WTC11 (cell line): ENCODE measurements at regions not wholly inside any gene's neighbourhood (a gene's known extent, or its start where the extent isn't known, plus 50 kb on each side); places are given as distances from the start of the nearest gene placed in this dataset.

Experiments used
- ATAC-seq: fragments of 200-7000 bp; cut with Tn5 transposase; 2 replicates; pipeline ENCODE4 v1.10.0; 2021; ENCODE audit warnings: mild to moderate bottlenecking, moderate library complexity
- CTCF ChIA-PET: fragments of 300-600 bp; sonication (Branson Sonifier 250); formaldehyde crosslinking; loops from one replicate; lab custom pipeline; 2021; ENCODE audit warnings: antibody characterized with exemption; lab: Charles Lee
- POLR2A ChIA-PET: fragments of 350-600 bp; sonication (Branson Sonifier 250); formaldehyde crosslinking; loops from one replicate; lab custom pipeline; 2021; ENCODE audit warnings: antibody characterized with exemption; lab: Charles Lee
- DNase-seq: peaks from one replicate; pipeline ENCODE4 v3.0.0; 2021; ENCODE audit warnings: low spot score
- H3K27ac Mint-ChIP-seq: 2 replicates; pipeline ENCODE4 v1.8.0; 2021; ENCODE audit warnings: mixed read lengths
- H3K27me3 Mint-ChIP-seq: 2 replicates; pipeline ENCODE4 v1.8.0; 2021; ENCODE audit warnings: low read depth, mild to moderate bottlenecking, moderate library complexity, mixed read lengths
- H3K36me3 Mint-ChIP-seq: 2 replicates; pipeline ENCODE4 v1.8.0; 2021; ENCODE audit warnings: mixed read lengths
- H3K4me1 Mint-ChIP-seq: 2 replicates; pipeline ENCODE4 v1.8.0; 2022; ENCODE audit warnings: mixed read lengths
- H3K4me3 Mint-ChIP-seq: 2 replicates; pipeline ENCODE4 v1.8.0; 2021; ENCODE audit warnings: mild to moderate bottlenecking, moderate library complexity, mixed read lengths
- H3K9me3 Mint-ChIP-seq: 2 replicates; pipeline ENCODE4 v1.8.0; 2021; ENCODE audit warnings: mixed read lengths
- CREB1 ChIP-seq: sonication (generic); formaldehyde crosslinking; IDR thresholded peaks from 2 replicates; pipeline ENCODE4 v1.8.0; 2023; ENCODE audit warnings: mild to moderate bottlenecking, missing genetic modification reagents
- CTCF ChIP-seq: fragments of 200-600 bp; IDR thresholded peaks from 2 replicates; pipeline ENCODE4 v1.8.0; 2022; ENCODE audit warnings: antibody characterized with exemption
- E2F1 ChIP-seq: sonication (generic); formaldehyde crosslinking; IDR thresholded peaks from 2 replicates; pipeline ENCODE4 v1.8.0; 2022; ENCODE audit warnings: mild to moderate bottlenecking, missing genetic modification reagents
- FOXJ3 ChIP-seq: sonication (generic); formaldehyde crosslinking; IDR thresholded peaks from 2 replicates; pipeline ENCODE4 v1.9.0; 2021; ENCODE audit warnings: missing genetic modification reagents, mild to moderate bottlenecking, borderline replicate concordance
- FOXK1 ChIP-seq: sonication (generic); formaldehyde crosslinking; IDR thresholded peaks from 2 replicates; pipeline ENCODE4 v1.8.0; 2022; ENCODE audit warnings: mild to moderate bottlenecking, moderate library complexity, missing genetic modification reagents
- FOXP1 ChIP-seq: sonication (generic); formaldehyde crosslinking; IDR thresholded peaks from 2 replicates; pipeline ENCODE4 v1.8.0; 2022; ENCODE audit warnings: missing genetic modification reagents, mild to moderate bottlenecking, moderate library complexity, borderline replicate concordance
- GRHL2 ChIP-seq: fragments of 250-450 bp; sonication (Bioruptor Pico); IDR thresholded peaks from 2 replicates; pipeline ENCODE4 v1.8.0; 2022; ENCODE audit warnings: mild to moderate bottlenecking, moderate library complexity; ENCODE audit not compliant: insufficient replicate concordance, severe bottlenecking
- GTF2I ChIP-seq: fragments of 250-450 bp; sonication (Bioruptor Pico); conservative IDR thresholded peaks from 2 replicates; pipeline ENCODE4 v1.4.0; 2021; ENCODE audit warnings: mild to moderate bottlenecking
- HMGXB4 ChIP-seq: sonication (generic); formaldehyde crosslinking; IDR thresholded peaks from 2 replicates; pipeline ENCODE4 v1.8.1; 2023; ENCODE audit warnings: mild to moderate bottlenecking, moderate library complexity, missing genetic modification reagents
- IRF2 ChIP-seq: sonication (generic); formaldehyde crosslinking; IDR thresholded peaks from 2 replicates; pipeline ENCODE4 v1.8.0; 2022; ENCODE audit warnings: low read depth, missing genetic modification reagents, borderline replicate concordance
- MAX ChIP-seq: sonication (generic); formaldehyde crosslinking; IDR thresholded peaks from 2 replicates; pipeline ENCODE4 v1.8.0; 2022; ENCODE audit warnings: mild to moderate bottlenecking, missing genetic modification reagents
- MLX ChIP-seq: sonication (generic); formaldehyde crosslinking; IDR thresholded peaks from 2 replicates; pipeline ENCODE4 v1.8.1; 2023; ENCODE audit warnings: mild to moderate bottlenecking, missing genetic modification reagents, moderate library complexity
- PRDM15 ChIP-seq: sonication (generic); formaldehyde crosslinking; IDR thresholded peaks from 2 replicates; pipeline ENCODE4 v1.8.0; 2022; ENCODE audit warnings: missing genetic modification reagents
- RELA ChIP-seq: sonication (generic); formaldehyde crosslinking; IDR thresholded peaks from 2 replicates; pipeline ENCODE4 v1.8.1; 2022; ENCODE audit warnings: missing genetic modification reagents, mild to moderate bottlenecking, borderline replicate concordance
- SMAD4 ChIP-seq: sonication (generic); formaldehyde crosslinking; IDR thresholded peaks from 2 replicates; pipeline ENCODE4 v1.8.0; 2022; ENCODE audit warnings: mild to moderate bottlenecking, missing genetic modification reagents
- ZMAT4 ChIP-seq: fragments of 250-450 bp; sonication (Bioruptor Pico); IDR thresholded peaks from 2 replicates; pipeline ENCODE4 v1.9.0; 2021; ENCODE audit warnings: mild to moderate bottlenecking
- ZNF121 ChIP-seq: sonication (generic); formaldehyde crosslinking; IDR thresholded peaks from 2 replicates; pipeline ENCODE4 v1.8.0; 2023; ENCODE audit warnings: missing genetic modification reagents

GRCh38 chr6:166774770-166775169 is 147.7 kb upstream of the RPS6KA2 start:
- H3K27ac Mint-ChIP-seq: no peak overlapping the region
- H3K4me3 Mint-ChIP-seq: no peak overlapping the region
- H3K9me3 Mint-ChIP-seq: no peaks in the 10 kb centered on the region
- CTCF ChIA-PET: interaction anchor here (0.5 to 4.9 kb wide), 86 partner anchors 9 to 893 kb away, joined by 3 to 44 read pairs (median 4); partner anchors contain the start of genes CEP43 and RNASET2
- H3K4me1 Mint-ChIP-seq: peaks cover 28% of the 10 kb centered on the region
- peaks cover 3% of the 10 kb centered on the region; the same call in 1 of the 2 replicates for H3K27me3 Mint-ChIP-seq
- no peaks in the 10 kb centered on the region for H3K36me3 Mint-ChIP-seq
- POLR2A ChIA-PET: interaction anchor here (0.5 to 1.1 kb wide), 2 partner anchors 179 to 182 kb away, joined by 3 read pairs; partner anchors contain the start of gene RNASET2
- no peak for ATAC-seq
- TF ChIP-seq CREB1 (CRISPR knock-in tag) (no peak), HMGXB4 (no peak), IRF2 (no peak), RELA (CRISPR knock-in tag) (no peak), GRHL2 (CRISPR knock-in tag) (no peak), FOXK1 (no peak), FOXJ3 (no peak), MAX (CRISPR knock-in tag) (no peak), CTCF (no peak), E2F1 (no peak), FOXP1 (CRISPR knock-in tag) (no peak), GTF2I (CRISPR knock-in tag) (no peak), SMAD4 (CRISPR knock-in tag) (no peak), MLX (CRISPR knock-in tag) (no peak)
- DNase-seq: no peak

GRCh38 chr6:166774292-166774691 is 147.2 kb upstream of the RPS6KA2 start:
- DNase-seq: no peak
- CTCF ChIA-PET: interaction anchor here (0.6 to 4.9 kb wide), 43 partner anchors 8 to 389 kb away, joined by 3 to 44 read pairs (median 10); partner anchors contain the start of genes CEP43 and RNASET2

More at GRCh38 chr6:166774292-166774691, 147.2 kb upstream of the RPS6KA2 start:
- peaks cover 3% of the 10 kb centered on the region; the same call in 1 of the 2 replicates for H3K27me3 Mint-ChIP-seq
- H3K9me3 Mint-ChIP-seq: no peaks in the 10 kb centered on the region
- TF ChIP-seq ZNF121 (no peak), PRDM15 (CRISPR knock-in tag) (no peak), ZMAT4 (no peak)
- no peaks in the 10 kb centered on the region for H3K36me3 Mint-ChIP-seq
- POLR2A ChIA-PET: no interaction called here
- peaks cover 28% of the 10 kb centered on the region for H3K4me1 Mint-ChIP-seq
- no peak for ATAC-seq
- H3K4me3 Mint-ChIP-seq: no peak overlapping the region
- no peak overlapping the region for H3K27ac Mint-ChIP-seq
